Mucosa of gallbladder (tissue), 1 donor: ENCODE measurements at regions not wholly inside any gene's neighbourhood (a gene's known extent, or its start where the extent isn't known, plus 50 kb on each side); places are given as distances from the start of the nearest gene placed in this dataset.
"Not testable (repeated sequence)": the region's sequence is repeated elsewhere in the genome, so short reads cannot be mapped to it uniquely, and the experiment has no call there.

ENCODE experiments used
- DNase-seq: peaks from one replicate; pipeline ENCODE4 v3.0.0-alpha.2; 2020; ENCODE audit warnings: low spot score
- donor health status: DM: no; HTN: no; CAD: no.

- DNase-seq: no peak
These were observed 58.2 kb downstream of the RPRM start for GRCh38 chr2:153420394-153420793.

DNA sequence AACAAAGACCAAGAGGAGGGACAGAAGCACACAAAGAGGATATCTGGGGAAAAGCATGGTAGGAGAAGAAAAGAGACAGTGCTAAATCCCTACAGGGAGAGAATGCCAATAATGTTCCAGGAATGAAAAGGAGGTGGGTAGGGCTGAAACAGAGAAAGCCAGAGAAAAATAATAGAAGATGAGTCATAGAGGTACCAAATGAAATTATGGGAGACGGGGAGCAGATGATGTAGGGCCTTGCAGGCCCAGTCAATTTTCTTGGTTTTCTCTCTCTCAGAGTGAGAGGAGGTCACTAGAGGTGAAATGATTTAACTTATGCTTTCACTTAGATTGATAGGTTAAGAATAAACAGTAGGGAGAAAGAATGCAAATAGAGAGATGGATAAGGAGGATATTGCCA lies 61.5 kb downstream of the RPRM start:
- no peak for DNase-seq

GRCh38 chr2:153416071-153416470 lies 62.5 kb downstream of the RPRM start:
- DNase-seq: no peak

DNA sequence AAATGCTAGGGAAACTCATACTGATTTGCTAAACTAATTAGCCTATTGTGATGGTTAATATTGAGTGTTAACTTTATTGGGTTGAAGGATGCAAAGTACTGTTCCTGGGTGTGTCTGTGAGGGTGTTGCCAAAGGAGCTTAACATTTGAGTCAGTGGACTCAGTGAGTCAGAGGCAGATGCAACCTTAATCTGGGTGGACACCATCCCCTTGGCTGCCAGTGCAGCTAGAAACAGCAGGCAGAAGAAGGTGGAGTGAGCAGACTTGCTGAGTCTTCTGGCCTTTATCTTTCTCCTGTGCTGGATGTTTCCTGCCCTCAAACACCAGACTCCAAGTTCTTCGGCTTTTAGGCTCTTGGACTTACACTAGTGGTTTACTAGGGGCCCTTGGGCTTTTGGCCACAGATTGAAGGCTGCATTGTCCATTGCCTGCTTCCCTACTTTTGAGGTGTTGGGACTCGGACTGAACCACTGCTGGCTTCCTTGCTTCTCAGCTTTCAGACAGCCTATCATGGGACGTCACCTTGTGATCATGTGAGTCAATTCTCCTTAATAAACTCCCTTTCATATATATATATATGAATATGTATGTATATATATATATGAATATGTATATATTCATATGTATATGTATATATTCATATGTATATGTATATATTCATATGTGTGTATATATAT lies 69.7 kb downstream of the RPRM start:
- DNase-seq: no peak

DNA sequence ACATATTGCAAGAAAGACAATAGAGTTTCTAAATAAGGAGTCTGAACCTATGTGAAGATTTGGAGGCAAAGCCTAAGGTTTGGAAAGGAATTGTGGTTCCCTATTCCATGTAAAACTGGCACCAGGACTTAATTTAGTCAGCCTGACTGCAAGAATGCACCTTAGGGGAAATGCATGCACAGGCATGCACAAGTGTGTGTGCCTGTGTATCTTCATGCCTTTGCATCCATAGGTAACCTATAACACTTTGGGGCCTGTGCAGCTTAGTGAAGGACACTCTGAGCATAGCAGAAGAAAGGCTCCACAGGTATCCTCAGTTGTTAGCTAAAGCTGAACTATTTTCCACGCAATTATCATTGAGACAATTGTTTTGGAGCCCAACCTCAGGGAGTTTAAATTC lies 73.4 kb downstream of the RPRM start:
- no peak for DNase-seq

- DNase-seq: no peak
These were observed 73.8 kb downstream of the RPRM start for GRCh38 chr2:153404792-153405191.

- DNase-seq: no peak
These were observed 74.6 kb downstream of the RPRM start for GRCh38 chr2:153403940-153404339.

- DNase-seq: not testable (repeated sequence)
These were observed 75.2 kb downstream of the RPRM start for GRCh38 chr2:153403352-153403751.

DNA sequence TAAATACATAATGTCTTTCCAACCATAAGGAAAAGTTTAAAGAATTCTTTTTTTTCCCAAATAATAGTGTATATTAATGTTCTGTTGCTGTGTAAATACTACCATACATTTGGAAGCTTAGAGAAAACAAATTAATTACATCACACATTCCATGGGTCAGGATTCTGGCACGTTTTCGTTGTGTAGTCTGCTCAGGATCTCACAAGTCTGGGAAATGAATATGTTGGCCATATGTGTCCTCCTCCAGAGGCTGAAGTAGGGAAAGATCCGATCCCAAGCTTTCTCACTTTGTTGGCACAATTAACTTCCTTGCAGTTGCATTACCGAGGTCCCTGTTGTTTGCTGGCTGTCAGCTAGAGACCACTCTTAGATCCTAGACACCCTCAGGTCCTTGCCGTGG lies 83.9 kb downstream of the RPRM start:
- no peak for DNase-seq

DNA sequence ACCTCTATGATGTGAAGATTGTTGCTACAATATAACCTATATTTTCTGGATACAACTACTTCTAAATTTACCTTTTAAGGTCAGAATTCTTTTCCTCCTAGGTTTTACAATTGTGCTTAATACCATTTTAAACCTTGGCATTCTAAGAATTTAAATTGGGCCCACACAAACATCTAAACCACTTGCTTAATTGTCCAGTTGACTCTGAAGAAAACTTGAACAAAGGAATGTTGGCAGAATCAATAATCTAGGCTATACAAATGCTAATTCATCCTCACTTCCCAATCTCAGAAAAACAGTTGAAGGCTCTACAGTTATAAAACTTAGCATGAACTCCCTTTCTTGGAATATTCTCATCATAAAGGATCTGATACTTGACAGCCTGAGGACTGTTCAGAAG lies 84.3 kb downstream of the RPRM start:
- no peak for DNase-seq

DNA sequence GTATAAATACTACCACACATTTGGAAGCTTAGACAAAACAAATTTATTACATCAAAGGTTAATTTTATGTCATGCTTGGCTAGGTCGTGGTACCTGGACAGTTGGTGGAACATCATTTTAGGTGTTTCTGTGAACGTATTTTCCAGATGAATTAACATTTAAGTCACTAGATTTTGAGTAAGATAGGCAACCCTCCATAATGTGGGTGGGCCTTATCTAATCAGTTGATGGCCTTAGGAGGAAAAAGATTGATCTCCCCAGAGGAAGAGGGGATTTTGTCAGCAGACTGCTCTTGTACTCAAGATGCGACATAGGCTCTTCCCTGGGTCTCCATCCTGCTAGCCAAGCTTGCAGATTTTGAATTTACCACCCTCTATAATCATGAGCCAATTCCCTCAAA lies 85.0 kb downstream of the RPRM start:
- DNase-seq: no peak

DNA sequence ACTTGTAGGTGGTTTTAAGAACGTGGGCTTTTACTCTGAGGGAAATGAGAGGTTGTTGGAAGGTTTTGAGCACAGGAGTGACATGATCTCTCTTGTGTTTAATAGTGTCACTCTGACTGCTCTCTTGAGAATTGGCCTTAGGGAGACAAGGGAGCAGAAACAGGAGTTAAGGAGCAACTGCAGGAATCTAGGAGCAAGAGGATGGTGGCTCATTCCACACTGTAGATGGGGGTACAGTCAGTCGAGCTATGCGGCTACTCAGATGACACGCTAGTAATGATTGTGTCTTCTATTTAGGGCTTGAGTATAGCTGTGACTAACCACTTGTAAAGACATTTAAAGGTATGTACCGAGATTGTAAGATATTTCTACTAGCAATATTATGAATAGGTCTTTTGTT lies 87.4 kb downstream of the RPRM start:
- no peak for DNase-seq

DNA sequence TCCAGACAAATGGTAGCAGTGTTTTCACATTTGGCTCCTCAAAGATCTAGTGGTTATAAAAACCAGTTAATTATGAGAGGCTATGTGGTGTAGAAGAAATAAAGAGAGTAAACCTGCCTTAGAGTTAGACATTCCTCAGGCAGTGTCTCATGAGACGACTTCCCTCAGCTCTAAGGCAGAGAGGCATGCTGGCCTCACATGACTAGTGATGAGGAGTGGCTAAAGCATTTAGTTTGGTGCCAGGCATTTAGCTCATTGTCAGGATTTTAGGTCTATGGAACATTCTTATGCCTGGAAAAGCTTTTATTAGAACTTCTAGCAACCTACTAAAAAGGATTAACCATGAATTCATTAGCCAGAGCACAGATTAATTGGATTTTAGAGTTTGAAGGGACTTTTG lies 90.3 kb downstream of the RPRM start:
- DNase-seq: no peak

DNA sequence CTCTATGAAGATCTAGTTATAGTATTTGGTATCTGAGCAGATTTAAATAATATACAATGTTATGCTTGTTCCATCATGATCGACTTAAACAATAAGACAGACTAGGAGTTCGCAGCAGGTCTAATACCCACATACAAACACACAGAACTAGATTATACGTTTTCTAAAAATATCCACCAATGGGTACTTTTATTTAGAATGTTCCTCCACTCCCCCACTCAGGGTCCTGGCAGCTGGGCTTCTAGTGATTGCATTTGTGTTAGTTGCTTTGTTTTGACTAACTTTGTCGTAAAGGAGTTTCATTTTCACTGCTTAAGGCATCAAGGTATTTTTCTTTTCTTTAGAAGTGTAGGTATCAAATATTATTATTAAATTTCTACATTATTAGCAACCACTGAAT lies 91.4 kb downstream of the RPRM start:
- no peak for DNase-seq

DNA sequence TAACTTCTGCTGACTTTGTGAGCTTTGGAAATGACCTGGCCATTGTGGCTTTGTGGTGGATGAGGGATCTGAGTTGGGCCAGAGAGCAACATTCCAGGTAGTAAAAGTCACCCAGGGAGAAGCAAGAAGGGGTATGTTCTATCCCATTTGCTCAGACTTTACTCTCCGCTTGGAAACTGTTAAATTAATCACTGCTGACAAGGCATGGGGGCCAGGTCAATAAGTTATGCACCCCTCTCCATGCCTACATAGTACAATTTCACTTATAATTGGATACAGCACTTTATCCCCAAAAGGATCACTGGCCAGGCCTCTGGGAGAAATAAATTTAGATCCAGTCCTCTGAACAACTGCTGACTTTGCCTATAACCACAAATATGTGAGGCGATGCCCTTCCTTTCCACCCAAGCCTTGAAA lies 92.1 kb downstream of the RPRM start:
- DNase-seq: no peak

DNA sequence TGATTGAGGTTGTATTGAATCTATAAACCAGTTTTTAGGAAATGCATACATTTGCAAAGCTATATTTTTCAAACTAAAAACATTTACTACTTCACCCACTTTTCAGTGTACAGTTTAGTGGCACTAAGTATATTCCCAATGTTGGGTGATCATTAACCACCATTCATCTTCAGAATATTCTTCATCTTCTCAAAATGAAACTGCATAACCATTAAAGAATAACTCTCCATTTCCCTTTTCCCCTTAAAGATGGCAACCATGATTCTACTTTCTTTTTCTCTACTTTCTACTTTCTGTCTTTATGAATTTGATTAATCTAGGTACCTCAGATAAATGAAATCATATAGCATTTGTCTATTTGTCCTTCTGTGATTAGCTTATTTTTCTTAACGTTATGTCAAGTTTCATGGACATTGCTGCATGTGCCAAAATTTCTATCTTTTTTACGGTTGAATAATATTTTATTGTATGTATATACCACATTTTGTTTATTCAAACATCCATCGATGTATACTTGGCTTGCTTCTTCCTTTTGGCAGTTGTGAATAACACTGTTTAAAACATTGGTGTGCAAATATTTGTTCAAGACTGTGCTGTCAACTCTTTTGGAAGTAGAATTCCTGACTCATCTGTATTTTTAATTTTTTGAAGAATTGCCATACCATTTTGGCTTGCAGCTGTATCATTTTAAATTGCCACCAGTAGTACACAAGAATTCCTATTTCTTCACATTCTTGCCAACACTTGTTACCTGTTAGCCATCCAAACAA lies 104.9 kb downstream of the RPRM start:
- DNase-seq: no peak

DNA sequence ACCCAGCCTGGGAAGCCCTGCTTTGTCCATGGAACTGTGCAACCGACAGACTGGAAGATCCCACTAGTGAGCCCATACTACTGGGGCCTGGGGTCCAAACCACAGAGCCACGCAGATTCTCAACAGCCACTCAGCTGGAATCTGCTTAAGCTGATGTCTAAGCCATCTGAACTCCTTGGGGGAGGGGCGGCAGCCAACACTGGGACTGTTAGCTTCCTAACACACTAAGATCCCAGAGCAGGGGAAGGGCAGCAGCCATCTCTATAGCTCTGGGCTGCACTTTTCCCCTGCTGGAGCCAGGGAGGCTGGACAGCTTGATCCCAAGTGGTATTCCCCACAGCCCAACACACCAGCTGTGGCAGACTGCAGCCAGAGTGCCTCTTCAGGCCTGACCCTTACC lies 118.3 kb downstream of the RPRM start:
- DNase-seq: no peak

- DNase-seq: no peak
These were observed 124.2 kb downstream of the RPRM start for GRCh38 chr2:153354377-153354776.

- no peak for DNase-seq
These were observed 129.0 kb downstream of the RPRM start for GRCh38 chr2:153349603-153350002.

DNA sequence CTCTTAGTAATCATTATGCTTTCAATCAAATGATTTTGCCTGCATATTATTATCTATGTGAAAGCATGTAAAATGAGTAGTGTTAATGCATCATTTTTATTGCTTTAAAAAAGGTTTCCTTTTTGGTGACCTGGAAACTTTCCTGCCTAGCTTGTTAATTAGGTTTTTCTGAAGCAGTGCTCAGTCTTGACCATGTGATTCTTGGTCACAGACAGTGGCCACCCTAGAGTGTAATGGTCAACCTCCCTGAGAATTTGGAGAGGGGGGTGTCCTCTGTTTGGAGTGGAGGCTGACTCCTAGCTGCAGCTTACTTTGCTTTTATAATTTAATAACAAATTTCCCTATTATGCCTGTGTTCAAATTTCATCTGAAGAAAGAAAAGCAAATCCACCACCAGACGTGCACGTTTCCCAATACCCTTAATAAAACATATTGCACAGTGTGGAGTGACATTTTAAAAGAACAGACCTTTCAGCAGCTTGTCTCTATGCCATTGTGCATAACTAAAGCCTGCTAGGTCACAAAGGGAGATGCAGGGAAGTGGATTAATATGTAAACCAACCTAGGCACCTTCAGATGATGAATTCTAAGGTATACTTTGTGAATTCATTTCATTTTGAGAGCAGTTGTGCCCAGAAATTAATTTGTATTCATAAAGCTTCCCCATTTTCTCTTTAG lies 130.6 kb downstream of the RPRM start:
- DNase-seq: no peak

DNA sequence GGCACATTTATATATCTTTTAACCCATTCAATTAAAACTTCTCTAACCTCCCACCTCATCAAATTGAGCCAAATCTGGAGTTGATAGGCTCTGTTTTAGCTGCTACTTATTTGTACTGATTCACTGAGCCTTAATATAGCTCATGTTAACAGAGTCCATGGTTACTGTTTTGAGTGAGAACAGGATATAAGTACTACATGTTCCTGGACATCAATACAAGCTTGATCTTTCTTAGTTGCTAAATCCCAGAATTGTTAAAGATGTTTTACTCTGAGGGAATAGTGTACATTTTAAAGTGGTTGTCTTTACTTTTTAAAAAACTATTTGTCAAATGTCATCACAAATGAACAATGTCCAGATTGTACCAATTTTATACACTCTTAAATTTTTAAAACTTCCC lies 157.7 kb downstream of the RPRM start:
- no peak for DNase-seq

DNA sequence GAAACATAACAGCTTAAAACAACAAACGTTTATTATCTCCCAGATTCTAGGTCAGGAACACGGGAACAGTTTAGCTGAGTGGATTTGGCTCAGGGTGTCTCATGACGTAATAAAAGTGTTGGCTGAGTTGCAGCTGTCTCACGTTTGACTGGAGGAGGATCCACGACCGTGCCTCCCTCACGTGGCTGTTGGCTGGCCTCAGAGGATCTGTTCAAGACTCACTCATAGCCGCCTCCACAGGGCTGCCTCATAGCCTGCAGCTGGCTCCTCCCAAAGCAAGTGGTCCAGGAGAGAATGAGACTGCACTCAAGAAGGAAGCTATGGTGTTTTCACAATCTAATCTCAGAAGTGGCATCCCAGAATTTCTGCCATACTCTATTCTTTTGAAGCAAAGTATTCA lies 167.1 kb downstream of the RPRM start:
- DNase-seq: no peak

GRCh38 chr2:153308466-153308865 lies 170.1 kb downstream of the RPRM start:
- no peak for DNase-seq
